Panc1 (cell line): ENCODE measurements at regions not wholly inside any gene's neighbourhood (a gene's known extent, or its start where the extent isn't known, plus 50 kb on each side); places are given as distances from the start of the nearest gene placed in this dataset.

Source experiments
- POLR2AphosphoS5 ChIP-seq: IDR thresholded peaks from 2 replicates; pipeline ENCODE4 v1.6.1; 2012; ENCODE audit warnings: mild to moderate bottlenecking, low read depth, low read length, moderate library complexity
- TF ChIP-seq, protein P1 (sequence below): fragments of 450-650 bp; IDR thresholded peaks from 2 replicates; pipeline ENCODE4 v1.5.1; 2017; ENCODE audit warnings: mild to moderate bottlenecking

DNA sequence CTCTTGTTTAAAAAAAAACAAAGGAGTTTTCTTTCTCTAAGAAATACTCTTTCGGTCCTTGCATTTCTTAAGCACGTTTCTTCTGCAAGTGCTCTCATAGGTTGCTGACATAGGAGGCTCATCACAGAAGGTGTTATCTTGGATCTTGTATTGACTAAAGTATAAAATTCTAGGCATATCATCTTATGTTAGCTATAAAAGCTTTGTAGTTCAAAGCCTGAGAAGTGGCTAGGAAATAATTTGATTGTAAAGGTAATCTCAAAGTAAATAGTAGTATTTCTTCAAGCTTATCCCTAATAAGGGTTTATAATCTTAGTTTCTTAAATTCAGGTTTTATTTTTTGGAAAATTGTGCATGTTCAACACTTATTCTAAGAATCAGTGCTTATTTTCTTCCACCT is 778.9 kb downstream of the TMTC2 start:
- TF ChIP-seq, protein P1, sequence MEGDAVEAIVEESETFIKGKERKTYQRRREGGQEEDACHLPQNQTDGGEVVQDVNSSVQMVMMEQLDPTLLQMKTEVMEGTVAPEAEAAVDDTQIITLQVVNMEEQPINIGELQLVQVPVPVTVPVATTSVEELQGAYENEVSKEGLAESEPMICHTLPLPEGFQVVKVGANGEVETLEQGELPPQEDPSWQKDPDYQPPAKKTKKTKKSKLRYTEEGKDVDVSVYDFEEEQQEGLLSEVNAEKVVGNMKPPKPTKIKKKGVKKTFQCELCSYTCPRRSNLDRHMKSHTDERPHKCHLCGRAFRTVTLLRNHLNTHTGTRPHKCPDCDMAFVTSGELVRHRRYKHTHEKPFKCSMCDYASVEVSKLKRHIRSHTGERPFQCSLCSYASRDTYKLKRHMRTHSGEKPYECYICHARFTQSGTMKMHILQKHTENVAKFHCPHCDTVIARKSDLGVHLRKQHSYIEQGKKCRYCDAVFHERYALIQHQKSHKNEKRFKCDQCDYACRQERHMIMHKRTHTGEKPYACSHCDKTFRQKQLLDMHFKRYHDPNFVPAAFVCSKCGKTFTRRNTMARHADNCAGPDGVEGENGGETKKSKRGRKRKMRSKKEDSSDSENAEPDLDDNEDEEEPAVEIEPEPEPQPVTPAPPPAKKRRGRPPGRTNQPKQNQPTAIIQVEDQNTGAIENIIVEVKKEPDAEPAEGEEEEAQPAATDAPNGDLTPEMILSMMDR, result no peak
- no peak for TF ChIP-seq POLR2AphosphoS5
